ENCODE measurements at regions not wholly inside any gene's neighbourhood (a gene's known extent, or its start where the extent isn't known, plus 50 kb on each side); places are given as distances from the start of the nearest gene placed in this dataset.

DNA sequence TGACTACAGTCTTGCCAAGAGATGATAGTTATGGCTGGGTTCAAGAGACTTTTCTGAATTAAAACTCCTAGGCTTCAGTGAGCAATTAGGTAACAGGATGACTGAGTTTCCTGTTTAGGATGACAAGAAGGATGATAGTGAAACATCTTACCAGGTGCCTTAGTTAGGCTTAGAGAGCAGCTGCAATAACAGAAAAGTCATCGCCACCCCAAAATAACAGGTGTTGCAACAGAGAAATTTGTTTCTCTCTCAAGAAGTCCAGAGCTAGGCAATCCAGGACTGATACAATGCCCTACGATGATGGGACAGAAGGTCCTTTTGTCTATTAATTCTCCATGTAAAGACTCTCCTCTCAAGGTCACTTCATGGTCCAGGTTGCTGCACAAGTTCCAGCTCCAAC is 361.8 kb downstream of the CAAP1 start:
- TF ChIP-seq, protein P1, sequence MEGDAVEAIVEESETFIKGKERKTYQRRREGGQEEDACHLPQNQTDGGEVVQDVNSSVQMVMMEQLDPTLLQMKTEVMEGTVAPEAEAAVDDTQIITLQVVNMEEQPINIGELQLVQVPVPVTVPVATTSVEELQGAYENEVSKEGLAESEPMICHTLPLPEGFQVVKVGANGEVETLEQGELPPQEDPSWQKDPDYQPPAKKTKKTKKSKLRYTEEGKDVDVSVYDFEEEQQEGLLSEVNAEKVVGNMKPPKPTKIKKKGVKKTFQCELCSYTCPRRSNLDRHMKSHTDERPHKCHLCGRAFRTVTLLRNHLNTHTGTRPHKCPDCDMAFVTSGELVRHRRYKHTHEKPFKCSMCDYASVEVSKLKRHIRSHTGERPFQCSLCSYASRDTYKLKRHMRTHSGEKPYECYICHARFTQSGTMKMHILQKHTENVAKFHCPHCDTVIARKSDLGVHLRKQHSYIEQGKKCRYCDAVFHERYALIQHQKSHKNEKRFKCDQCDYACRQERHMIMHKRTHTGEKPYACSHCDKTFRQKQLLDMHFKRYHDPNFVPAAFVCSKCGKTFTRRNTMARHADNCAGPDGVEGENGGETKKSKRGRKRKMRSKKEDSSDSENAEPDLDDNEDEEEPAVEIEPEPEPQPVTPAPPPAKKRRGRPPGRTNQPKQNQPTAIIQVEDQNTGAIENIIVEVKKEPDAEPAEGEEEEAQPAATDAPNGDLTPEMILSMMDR (IDR thresholded peaks at IDR 0.05), result no peak

DNA sequence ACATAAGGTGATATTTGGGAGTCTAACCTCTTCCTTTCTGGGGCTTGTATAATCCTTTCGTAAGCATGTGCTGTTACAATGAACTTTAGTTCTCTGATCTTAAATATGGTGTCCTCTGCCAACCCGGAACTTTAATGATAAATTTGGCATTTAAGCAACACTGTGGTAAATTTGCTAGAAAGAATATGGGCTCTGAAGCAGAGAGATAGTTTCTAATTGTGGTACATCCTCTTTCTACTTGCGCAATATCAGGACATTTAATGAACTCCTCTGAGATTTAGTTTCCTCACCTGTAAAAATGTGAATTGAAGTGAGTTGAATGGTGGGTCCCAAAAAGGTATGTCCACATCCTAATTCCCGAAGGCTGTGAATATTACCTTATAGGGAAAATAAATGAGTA is 364.7 kb downstream of the CAAP1 start:
- TF ChIP-seq, protein P1 (IDR thresholded peaks at IDR 0.05), result no peak

DNA sequence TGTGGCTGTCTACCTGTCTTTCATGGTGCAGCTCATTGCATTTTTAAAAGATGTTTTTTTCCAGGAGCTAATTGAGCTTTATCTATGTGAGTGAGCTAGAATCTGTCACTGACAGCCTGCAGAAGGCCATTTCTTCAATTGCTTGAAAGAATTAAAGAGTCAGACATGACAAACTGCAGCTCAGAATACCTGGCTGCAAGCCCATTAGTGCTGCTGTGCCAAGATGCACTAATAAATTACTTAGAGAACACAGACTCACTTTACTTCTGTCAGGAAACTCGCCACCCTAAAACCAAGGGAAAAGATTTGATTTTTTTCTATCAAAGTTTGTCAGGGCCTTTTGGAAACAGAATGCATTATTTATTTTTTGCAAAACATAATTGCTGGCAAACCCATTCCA is 368.3 kb downstream of the CAAP1 start:
- TF ChIP-seq, protein P1 (IDR thresholded peaks at IDR 0.05), result no peak

DNA sequence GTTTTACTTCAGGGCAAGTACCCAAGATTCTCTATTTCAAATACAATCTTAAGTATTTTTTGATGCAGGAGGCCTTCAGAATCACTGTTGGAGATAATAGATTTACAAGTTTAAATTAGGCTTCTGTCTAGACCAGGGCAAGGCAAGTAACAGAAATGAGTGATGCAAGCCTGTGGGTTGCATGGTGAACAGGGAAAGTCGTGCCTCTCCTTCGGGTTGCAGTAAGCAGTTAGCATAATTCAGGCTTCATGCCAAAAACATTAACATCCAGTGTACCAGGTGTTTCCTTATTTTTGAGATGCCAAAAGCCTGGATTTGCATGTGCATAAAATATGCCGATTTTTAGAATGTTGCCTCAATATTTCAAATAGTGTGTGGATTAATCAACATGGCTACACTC is 369.0 kb downstream of the CAAP1 start:
- TF ChIP-seq, protein P1 (IDR thresholded peaks at IDR 0.05), result no peak

DNA sequence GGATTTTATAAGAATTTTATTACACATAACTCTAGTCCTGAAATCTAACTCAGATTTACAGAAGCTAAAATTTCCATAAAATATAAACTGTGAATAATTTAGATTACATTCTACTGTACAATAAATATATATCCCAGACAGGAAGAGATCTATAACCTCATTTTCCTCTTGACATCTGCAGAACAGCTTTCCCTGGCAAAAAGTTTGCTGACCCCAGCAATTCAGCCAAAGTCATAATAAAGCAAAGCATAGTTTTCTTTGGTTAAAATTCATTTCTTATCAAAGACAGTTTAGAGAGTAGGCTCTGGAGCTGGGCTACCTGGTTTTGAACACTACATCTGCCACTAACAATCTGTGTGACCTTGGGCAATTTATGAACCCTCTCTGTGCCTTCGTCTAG is 372.5 kb downstream of the CAAP1 start:
- TF ChIP-seq, protein P1 (IDR thresholded peaks at IDR 0.05), result no peak

DNA sequence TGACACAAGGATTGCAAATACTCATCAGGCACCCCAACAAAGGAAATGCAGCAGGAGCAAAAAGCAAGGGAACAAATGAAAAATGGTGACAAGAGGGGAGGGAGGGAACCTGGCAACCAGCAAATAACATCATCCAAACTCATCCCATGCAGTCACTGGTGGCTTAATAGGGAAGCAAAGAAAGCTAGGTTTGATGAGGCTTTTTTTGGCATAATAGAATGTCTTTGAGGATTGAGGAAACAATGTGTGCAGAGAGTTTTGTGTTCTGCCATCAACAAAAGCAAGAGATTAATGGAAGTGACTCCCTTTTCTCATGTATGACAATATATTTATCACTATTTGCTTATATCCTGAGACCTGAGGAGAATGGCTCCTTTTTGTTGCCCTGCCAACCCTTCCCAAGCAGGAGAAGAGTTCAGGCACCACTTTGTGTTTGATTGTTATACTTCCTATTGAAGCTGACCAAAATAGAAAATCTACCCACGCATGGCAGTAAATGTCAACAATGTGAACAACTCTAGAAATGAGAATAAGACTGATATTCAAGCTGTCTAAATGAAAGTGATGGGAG is 375.7 kb downstream of the CAAP1 start:
- TF ChIP-seq, protein P1 (IDR thresholded peaks at IDR 0.05), result no peak

DNA sequence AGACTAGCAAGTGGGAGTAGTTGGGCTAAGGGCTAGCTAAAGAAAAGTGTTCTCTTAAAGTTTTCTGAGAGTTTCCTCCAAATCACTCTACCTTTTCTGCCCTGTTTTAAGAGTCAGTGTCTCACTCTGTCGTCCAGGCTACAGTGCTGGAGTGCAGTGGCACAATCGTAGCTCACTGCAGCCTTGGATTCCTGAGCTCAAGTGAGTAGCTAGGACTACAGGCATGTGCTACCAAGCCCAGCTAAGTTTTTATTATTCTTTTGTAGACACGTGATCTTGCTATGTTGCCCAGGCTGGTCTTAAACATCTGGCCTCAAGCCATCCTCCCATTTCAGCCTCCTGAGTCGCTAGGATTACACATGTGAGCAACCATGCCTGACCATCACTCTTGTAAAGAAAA is 378.9 kb downstream of the CAAP1 start:
- TF ChIP-seq, protein P1 (IDR thresholded peaks at IDR 0.05), result no peak

DNA sequence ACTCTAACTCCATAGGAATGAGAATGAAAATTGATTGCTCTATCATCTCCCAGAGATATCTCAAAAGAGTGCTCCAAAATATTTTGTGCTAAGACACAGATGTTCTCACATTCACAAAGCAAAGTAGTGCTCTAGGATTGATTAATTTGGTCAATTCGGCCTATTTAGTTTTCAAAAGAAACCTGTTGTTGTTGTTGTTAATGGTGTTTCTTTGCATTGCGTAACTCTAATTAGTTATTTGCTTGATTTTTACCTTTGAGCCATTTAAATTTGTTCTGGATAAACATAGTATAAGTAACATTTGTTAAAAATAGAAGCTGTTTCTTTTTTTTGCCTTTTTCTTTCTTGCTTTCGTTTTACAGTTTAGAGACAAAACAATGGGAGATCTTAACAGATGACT is 382.5 kb downstream of the CAAP1 start:
- TF ChIP-seq, protein P1 (IDR thresholded peaks at IDR 0.05), result no peak
